CD14-positive monocyte (primary cell): ENCODE measurements at regions not wholly inside any gene's neighbourhood (a gene's known extent, or its start where the extent isn't known, plus 50 kb on each side); places are given as distances from the start of the nearest gene placed in this dataset.

Experiments used
- DNase-seq, 3 donors: peaks; one replicate each; pipeline ENCODE4 v3.0.0-alpha.2; 2011 to 2022
- H2AFZ ChIP-seq: 2 replicates; pipeline ENCODE4 v1.6.0; 2012; ENCODE audit warnings: mild to moderate bottlenecking, low read depth, low read length, inconsistent platforms; ENCODE audit not compliant: insufficient read depth, poor library complexity, severe bottlenecking
- H3K27ac ChIP-seq, 2 donors: 1 replicate in 1 of 2; 2 replicates in 1 of 2; pipeline ENCODE4 v1.5.1; 2012 to 2013; ENCODE audit warnings: low read length in 2 of 2, control low read depth in 1 of 2, inconsistent platforms in 1 of 2, low read depth in 1 of 2, mild to moderate bottlenecking in 1 of 2
- H3K27me3 ChIP-seq, 2 donors: one replicate each; pipeline versions ENCODE4 v1.6.0 to v1.6.1; 2011 to 2013; ENCODE audit warnings: low read length in 2 of 2; ENCODE audit not compliant: control insufficient read depth in 2 of 2, insufficient read depth in 2 of 2
- H3K36me3 ChIP-seq, 2 donors: replicated peaks in 1 of 2; 1 replicate in 1 of 2; 2 replicates in 1 of 2; pipeline versions ENCODE4 v1.5.1 to v1.6.1; 2012 to 2013; ENCODE audit warnings: low read length in 2 of 2, control low read depth in 1 of 2, inconsistent platforms in 1 of 2, mild to moderate bottlenecking in 1 of 2; ENCODE audit not compliant: insufficient read depth in 2 of 2, control insufficient read depth in 1 of 2
- H3K4me1 ChIP-seq, 2 donors: 1 replicate in 1 of 2; 2 replicates in 1 of 2; pipeline versions ENCODE4 v1.5.1 to v1.6.1; 2012 to 2013; ENCODE audit warnings: low read length in 2 of 2, control low read depth in 1 of 2, inconsistent platforms in 1 of 2, mild to moderate bottlenecking in 1 of 2, moderate library complexity in 1 of 2; ENCODE audit not compliant: insufficient read depth in 2 of 2, control insufficient read depth in 1 of 2
- H3K4me2 ChIP-seq: replicated peaks from 2 replicates; pipeline ENCODE3; 2012; ENCODE audit warnings: low read length, moderate library complexity, mild to moderate bottlenecking; ENCODE audit not compliant: poor library complexity, severe bottlenecking; ENCODE audit errors: extremely low read depth
- H3K4me3 ChIP-seq, 3 experiments: fragments of 200-600 bp in 1 of 3; sonication (generic) in 1 of 3; replicated peaks in 1 of 3; 1 replicate in 2 of 3; 2 replicates in 1 of 3; pipeline ENCODE4 v1.5.1; 2011 to 2013; ENCODE audit warnings: low read length in 3 of 3, mild to moderate bottlenecking in 3 of 3, control low read depth in 2 of 3, low read depth in 2 of 3, inconsistent platforms in 1 of 3, moderate library complexity in 1 of 3
- H3K79me2 ChIP-seq: 2 replicates; pipeline ENCODE4 v1.6.0; 2012; ENCODE audit warnings: mild to moderate bottlenecking, control low read depth, inconsistent platforms, low read length, moderate library complexity; ENCODE audit not compliant: insufficient read depth
- H3K9ac ChIP-seq: 2 replicates; pipeline ENCODE4 v1.6.0; 2017; ENCODE audit warnings: low read length, mild to moderate bottlenecking; ENCODE audit not compliant: insufficient read depth, poor library complexity, severe bottlenecking
- H3K9me3 ChIP-seq, 2 donors: replicated peaks in 1 of 2; 1 replicate in 1 of 2; 2 replicates in 1 of 2; pipeline versions ENCODE4 v1.5.1 to v1.6.1; 2012 to 2013; ENCODE audit warnings: low read length in 2 of 2, control low read depth in 1 of 2; ENCODE audit not compliant: control insufficient read depth in 1 of 2, insufficient read depth in 1 of 2
- H4K20me1 ChIP-seq: 2 replicates; pipeline ENCODE4 v1.6.0; 2012; ENCODE audit warnings: mild to moderate bottlenecking, low read length, control low read depth, moderate library complexity; ENCODE audit not compliant: insufficient read depth
- H3K27ac Mint-ChIP-seq, 7 donors: one replicate each; pipeline ENCODE4 v1.8.0; 2020; ENCODE audit warnings: mild to moderate bottlenecking in 7 of 7, mixed read lengths in 7 of 7, moderate library complexity in 6 of 7, inconsistent platforms in 2 of 7
- H3K27me3 Mint-ChIP-seq, 3 donors: one replicate each; pipeline ENCODE4 v1.8.0; 2021 to 2022; ENCODE audit warnings: low read depth in 3 of 3, mild to moderate bottlenecking in 3 of 3, mixed read lengths in 3 of 3, moderate library complexity in 3 of 3, inconsistent platforms in 1 of 3
- H3K36me3 Mint-ChIP-seq, 2 donors: one replicate each; pipeline ENCODE4 v1.8.0; 2020; ENCODE audit warnings: mixed read lengths in 2 of 2, inconsistent platforms in 1 of 2, mild to moderate bottlenecking in 1 of 2
- H3K4me1 Mint-ChIP-seq: one replicate; pipeline ENCODE4 v1.8.0; 2020; ENCODE audit warnings: mild to moderate bottlenecking, mixed read lengths
- H3K4me3 Mint-ChIP-seq, 2 donors: one replicate each; pipeline ENCODE4 v1.8.0; 2020; ENCODE audit warnings: mild to moderate bottlenecking in 2 of 2, mixed read lengths in 2 of 2, moderate library complexity in 1 of 2
- H3K9me3 Mint-ChIP-seq, 7 donors: one replicate each; pipeline ENCODE4 v1.8.0; 2020 to 2022; ENCODE audit warnings: mixed read lengths in 7 of 7, mild to moderate bottlenecking in 6 of 7, moderate library complexity in 6 of 7, inconsistent platforms in 2 of 7
- CTCF ChIP-seq: fragments of 200-600 bp; IDR thresholded peaks from one replicate; pipeline ENCODE4 v1.8.0; 2022; ENCODE audit warnings: antibody characterized with exemption, mild to moderate bottlenecking
- WGBS: methylation state at CpG from one replicate; pipeline ENCODE4 v1.1.5; 2013; ENCODE audit warnings: missing lambda C conversion rate; ENCODE audit not compliant: insufficient coverage; 5-methylcytosine and 5-hydroxymethylcytosine counted together
- intact Hi-C, 2 donors: fragments of 100-400 bp; cut with micrococcal nuclease; formaldehyde crosslinking; loops; one replicate each; pipeline versions ENCODE4 v1.15.0 to v1.15.1; 2023

GRCh38 chr2:128379021-128380015 lies 60.6 kb upstream of the HS6ST1 start:
- no peak overlapping the region for H3K27ac ChIP-seq
- no peaks in the 10 kb centered on the region for H4K20me1 ChIP-seq
- H3K79me2 ChIP-seq: no peaks in the 10 kb centered on the region
- 93% methylated on average over 9 of the region's 22 CpGs for WGBS
- no peaks in the 10 kb centered on the region for H3K27me3 ChIP-seq
- no peak for DNase-seq
- no peaks in the 10 kb centered on the region for H3K4me1 ChIP-seq
- no peak overlapping the region for H2AFZ ChIP-seq
- Mint-ChIP-seq H3K9me3 (peaks cover 0 to under 1% (median 0%) of the 10 kb centered on the region in 7 donors), H3K4me3 (no peak overlapping the region), H3K27me3 (peaks cover 0 to 3% (median 2%) of the 10 kb centered on the region in 3 donors), H3K36me3 (no peaks in the 10 kb centered on the region), H3K27ac (no peak overlapping the region), H3K4me1 (no peaks in the 10 kb centered on the region)
- H3K4me3 ChIP-seq: no peak overlapping the region
- intact Hi-C loops: no loop called here
- H3K36me3 ChIP-seq: no peaks in the 10 kb centered on the region
- no peak overlapping the region for H3K9ac ChIP-seq
- H3K9me3 ChIP-seq: no peaks in the 10 kb centered on the region
- no peak for TF ChIP-seq CTCF
- no peak overlapping the region for H3K4me2 ChIP-seq

- Histone ChIP-seq H3K9ac (no peak overlapping the region), H3K4me2 (no peak overlapping the region), H3K36me3 (no peaks in the 10 kb centered on the region), H2AFZ (no peak overlapping the region), H4K20me1 (no peaks in the 10 kb centered on the region), H3K79me2 (no peaks in the 10 kb centered on the region), H3K4me3 (no peak overlapping the region), H3K9me3 (no peaks in the 10 kb centered on the region), H3K4me1 (no peaks in the 10 kb centered on the region), H3K27me3 (no peaks in the 10 kb centered on the region), H3K27ac (no peak overlapping the region)
- Mint-ChIP-seq H3K4me1 (no peaks in the 10 kb centered on the region), H3K4me3 (no peak overlapping the region), H3K36me3 (no peaks in the 10 kb centered on the region), H3K27me3 (peaks cover 2 to 3% (median 3%) of the 10 kb centered on the region in 3 donors), H3K27ac (no peak overlapping the region), H3K9me3 (peaks cover 0 to 4% (median 2%) of the 10 kb centered on the region in 7 donors)
- WGBS: 92% methylated on average over 25 of the region's 27 CpGs
- intact Hi-C loops: no loop called here
- DNase-seq: no peak
- no peak for TF ChIP-seq CTCF
Measured at GRCh38 chr2:128380061-128380889, 61.6 kb upstream of the HS6ST1 start.
